ENCODE measurements at regions not wholly inside any gene's neighbourhood (a gene's known extent, or its start where the extent isn't known, plus 50 kb on each side); places are given as distances from the start of the nearest gene placed in this dataset.

DNA sequence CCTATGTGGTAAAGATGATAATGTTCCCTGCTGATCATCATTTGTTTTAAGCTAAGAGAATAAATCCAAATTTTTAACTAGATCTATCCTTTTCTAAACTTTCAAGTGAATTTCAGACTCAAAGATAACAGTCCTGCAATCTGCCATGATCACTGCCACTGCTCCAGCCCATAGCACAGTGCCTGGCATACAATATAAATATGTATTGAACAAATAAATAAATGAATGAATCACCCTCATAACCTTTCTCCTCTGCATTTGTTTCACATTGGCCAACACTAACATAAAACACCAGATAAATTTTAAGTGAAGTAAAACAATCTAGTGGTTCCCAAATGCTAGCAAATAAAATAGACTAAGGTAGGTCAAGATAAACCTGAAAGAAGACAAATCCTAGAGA is 439.0 kb downstream of the GPM6A start:
- Histone ChIP-seq H2BK12ac (ENCODE audit: low read depth, low read length) (no peak overlapping the region), H3K27me3 (replicated peaks in 1 of 4; ENCODE audit: control insufficient read depth in 3 of 4, extremely low read depth in 1 of 4, insufficient read depth in 3 of 4, low read length in 3 of 4) (no peaks in the 10 kb centered on the region), H3K56ac (replicated peaks; ENCODE audit: insufficient read length, low read depth, low read length) (no peak overlapping the region), H4K20me1 (replicated peaks in 1 of 2; ENCODE audit: control insufficient read depth in 1 of 2, insufficient read depth in 2 of 2, low read length in 2 of 2) (no peaks in the 10 kb centered on the region), H3K4me3 (ENCODE audit: extremely low read depth in 1 of 4, insufficient read depth in 2 of 4, low read depth in 3 of 4, low read length in 4 of 4) (no peak overlapping the region), H3K23ac (ENCODE audit: insufficient read length) (no peak overlapping the region), H2BK120ac (replicated peaks; ENCODE audit: low read depth, low read length) (no peak overlapping the region), H3K36me3 (ENCODE audit: control insufficient read depth in 2 of 4, insufficient read depth in 4 of 4, low read length in 3 of 4) (no peaks in the 10 kb centered on the region), H4K5ac (ENCODE audit: insufficient read length, low read depth, low read length) (no peak overlapping the region), H4K8ac (ENCODE audit: extremely low read depth, insufficient read depth, low read length) (no peak overlapping the region), H3K4me1 (replicated peaks in 1 of 4; ENCODE audit: control insufficient read depth in 3 of 4, insufficient read depth in 4 of 4, low read length in 3 of 4) (peaks cover 0 to 2% (median under 1%) of the 10 kb centered on the region in 4 experiments; a peak in 1 of 7 replicates), H3K9me3 (ENCODE audit: insufficient read depth in 2 of 2, low read depth in 1 of 2, low read length in 1 of 2) (no peaks in the 10 kb centered on the region), H2BK5ac (ENCODE audit: low read depth, low read length) (no peak overlapping the region), H3K18ac (ENCODE audit: extremely low read depth, low read length) (no peak overlapping the region), H2AFZ (ENCODE audit: low read length) (no peak overlapping the region), H3K9ac (replicated peaks in 1 of 4; ENCODE audit: extremely low read depth in 1 of 4, low read depth in 3 of 4, low read length in 3 of 4) (no peak overlapping the region), H3K27ac (ENCODE audit: low read depth, low read length) (no peak overlapping the region), H4K91ac (replicated peaks; ENCODE audit: insufficient read length, low read length) (no peak overlapping the region), H3K79me2 (ENCODE audit: control insufficient read depth in 1 of 2, insufficient read depth in 2 of 2, low read length in 2 of 2) (no peaks in the 10 kb centered on the region), H3K23me2 (ENCODE audit: low read depth, low read length) (no peaks in the 10 kb centered on the region), H3K4me2 (ENCODE audit: insufficient read depth in 1 of 2, low read depth in 2 of 2, low read length in 2 of 2) (no peak overlapping the region), H3K79me1 (ENCODE audit: low read depth, low read length) (no peaks in the 10 kb centered on the region), H2BK20ac (ENCODE audit: low read length) (no peak overlapping the region), H3K14ac (ENCODE audit: insufficient read length) (no peak overlapping the region), H3K4ac (replicated peaks; ENCODE audit: insufficient read length, low read depth, low read length) (no peak overlapping the region), H2BK15ac (ENCODE audit: low read length) (no peak overlapping the region), H2AK5ac (ENCODE audit: low read depth, low read length) (no peak overlapping the region)
- ChIA-PET CTCF (ENCODE audit: partially characterized antibody) (no interaction called here), POLR2A (ENCODE audit: partially characterized antibody) (no interaction called here)
- DNase-seq (ENCODE audit: low read depth in 1 of 2, low spot score in 2 of 2) (no peak), FAIRE-seq (no peak)
- TF ChIP-seq CHD7 (IDR thresholded peaks at IDR 0.05; ENCODE audit: insufficient replicate concordance, low read length) (no peak), SIX5 (IDR thresholded peaks at IDR 0.05; ENCODE audit: low read depth, low read length) (no peak)

Data from H1 (cell line).